H1 (cell line): ENCODE measurements at regions not wholly inside any gene's neighbourhood (a gene's known extent, or its start where the extent isn't known, plus 50 kb on each side); places are given as distances from the start of the nearest gene placed in this dataset.

ENCODE experiments used
- CTCF ChIA-PET: fragments of 300-600 bp; sonication (Branson Sonifier 250); formaldehyde crosslinking; loops from one replicate; lab custom pipeline; 2021; ENCODE audit not compliant: partially characterized antibody; lab: Charles Lee
- POLR2A ChIA-PET: fragments of 300-600 bp; sonication (Branson Sonifier 250); formaldehyde crosslinking; loops from one replicate; lab custom pipeline; 2021; ENCODE audit warnings: inconsistent platforms; ENCODE audit not compliant: partially characterized antibody; lab: Charles Lee
- DNase-seq, 2 experiments: peaks; one replicate each; pipeline versions ENCODE4 v3.0.0 to v3.0.0-alpha.2; 2010 to 2022; ENCODE audit warnings: low spot score in 2 of 2, low read depth in 1 of 2, mixed read lengths in 1 of 2
- FAIRE-seq: peaks from 2 replicates; lab custom pipeline; 2011; peaks lifted over from hg19 to GRCh38; lab: Jason Lieb, UNC
- H2AFZ ChIP-seq: 2 replicates; pipeline ENCODE4 v1.8.1; 2012; ENCODE audit warnings: low read length, inconsistent platforms
- H2AK5ac ChIP-seq: 2 replicates; pipeline ENCODE4 v1.6.1; 2013; ENCODE audit warnings: low read depth, low read length
- H2BK120ac ChIP-seq: replicated peaks from 2 replicates; pipeline ENCODE3; 2013; ENCODE audit warnings: low read depth, low read length, inconsistent platforms
- H2BK12ac ChIP-seq: 2 replicates; pipeline ENCODE4 v1.6.1; 2013; ENCODE audit warnings: low read depth, low read length
- H2BK15ac ChIP-seq: 2 replicates; pipeline ENCODE4 v1.6.1; 2013; ENCODE audit warnings: low read length
- H2BK20ac ChIP-seq: 2 replicates; pipeline ENCODE4 v1.6.1; 2013; ENCODE audit warnings: low read length
- H2BK5ac ChIP-seq: 2 replicates; pipeline ENCODE4 v1.6.1; 2013; ENCODE audit warnings: low read depth, low read length
- H3K14ac ChIP-seq: 2 replicates; pipeline ENCODE4 v1.6.1; 2013; ENCODE audit warnings: inconsistent platforms; ENCODE audit not compliant: insufficient read length
- H3K18ac ChIP-seq: 2 replicates; pipeline ENCODE4 v1.6.1; 2013; ENCODE audit warnings: low read length; ENCODE audit errors: extremely low read depth
- H3K23ac ChIP-seq: 2 replicates; pipeline ENCODE4 v1.6.1; 2013; ENCODE audit warnings: inconsistent platforms; ENCODE audit not compliant: insufficient read length
- H3K23me2 ChIP-seq: 2 replicates; pipeline ENCODE4 v1.6.1; 2013; ENCODE audit warnings: low read depth, low read length
- H3K27ac ChIP-seq: 2 replicates; pipeline ENCODE4 v1.6.1; 2011; ENCODE audit warnings: low read depth, low read length, inconsistent platforms
- H3K27me3 ChIP-seq, 4 experiments: replicated peaks in 1 of 4; 1 replicate in 1 of 4; 2 replicates in 3 of 4; pipeline versions ENCODE4 v1.6.1 to v1.8.1; 2011 to 2013; ENCODE audit warnings: low read length in 3 of 4, mild to moderate bottlenecking in 3 of 4, inconsistent platforms in 2 of 4, mixed read lengths in 2 of 4, moderate library complexity in 1 of 4; ENCODE audit not compliant: control insufficient read depth in 3 of 4, insufficient read depth in 3 of 4; ENCODE audit errors: extremely low read depth in 1 of 4
- H3K36me3 ChIP-seq, 4 experiments: 2 replicates each; pipeline versions ENCODE4 v1.6.1 to v1.8.1; 2011 to 2013; ENCODE audit warnings: mild to moderate bottlenecking in 4 of 4, low read length in 3 of 4, moderate library complexity in 2 of 4, control low read depth in 1 of 4, inconsistent platforms in 1 of 4; ENCODE audit not compliant: insufficient read depth in 4 of 4, control insufficient read depth in 2 of 4
- H3K4ac ChIP-seq: replicated peaks from 2 replicates; pipeline ENCODE3; 2013; ENCODE audit warnings: low read length, low read depth, mixed read lengths, inconsistent platforms; ENCODE audit not compliant: insufficient read length
- H3K4me1 ChIP-seq, 4 experiments: replicated peaks in 1 of 4; 1 replicate in 1 of 4; 2 replicates in 3 of 4; pipeline versions ENCODE4 v1.6.1 to v1.8.1; 2011 to 2013; ENCODE audit warnings: low read length in 3 of 4, inconsistent platforms in 2 of 4, mixed read lengths in 1 of 4; ENCODE audit not compliant: insufficient read depth in 4 of 4, control insufficient read depth in 3 of 4
- H3K4me2 ChIP-seq, 2 experiments: 2 replicates each; pipeline versions ENCODE4 v1.6.1 to v1.8.1; 2011 to 2013; ENCODE audit warnings: low read depth in 2 of 2, low read length in 2 of 2, control low read depth in 1 of 2, inconsistent platforms in 1 of 2, mild to moderate bottlenecking in 1 of 2; ENCODE audit not compliant: insufficient read depth in 1 of 2
- H3K4me3 ChIP-seq, 4 experiments: fragments of 200-600, 300-600 bp in 1 of 4; sonication (generic), shearing (Covaris generic), sonication (Bioruptor Twin) in 1 of 4; 2 replicates each; pipeline versions ENCODE4 v1.5.1 to v1.8.1; 2011 to 2016; ENCODE audit warnings: low read length in 4 of 4, low read depth in 3 of 4, control low read depth in 2 of 4, inconsistent platforms in 2 of 4, mild to moderate bottlenecking in 2 of 4, mixed read lengths in 1 of 4, moderate library complexity in 1 of 4; ENCODE audit not compliant: insufficient read depth in 2 of 4; ENCODE audit errors: extremely low read depth in 1 of 4
- H3K56ac ChIP-seq: replicated peaks from 2 replicates; pipeline ENCODE3; 2013; ENCODE audit warnings: low read depth, mild to moderate bottlenecking, mixed read lengths, low read length, inconsistent platforms; ENCODE audit not compliant: insufficient read length
- H3K79me1 ChIP-seq: 2 replicates; pipeline ENCODE4 v1.6.1; 2013; ENCODE audit warnings: low read depth, low read length, control low read depth
- H3K79me2 ChIP-seq, 2 experiments: 2 replicates each; pipeline versions ENCODE4 v1.6.1 to v1.8.1; 2012 to 2013; ENCODE audit warnings: low read length in 2 of 2, mild to moderate bottlenecking in 2 of 2, inconsistent platforms in 1 of 2; ENCODE audit not compliant: insufficient read depth in 2 of 2, control insufficient read depth in 1 of 2
- H3K9ac ChIP-seq, 4 experiments: replicated peaks in 1 of 4; 1 replicate in 1 of 4; 2 replicates in 3 of 4; pipeline versions ENCODE4 v1.6.1 to v1.8.1; 2011 to 2013; ENCODE audit warnings: low read depth in 3 of 4, low read length in 3 of 4, control low read depth in 2 of 4, mild to moderate bottlenecking in 2 of 4, moderate library complexity in 2 of 4, inconsistent platforms in 1 of 4; ENCODE audit errors: extremely low read depth in 1 of 4
- H3K9me3 ChIP-seq, 2 experiments: 2 replicates each; pipeline versions ENCODE4 v1.6.1 to v1.8.1; 2012 to 2013; ENCODE audit warnings: mild to moderate bottlenecking in 2 of 2, moderate library complexity in 2 of 2, control low read depth in 1 of 2, inconsistent platforms in 1 of 2, low read depth in 1 of 2, low read length in 1 of 2, mixed read lengths in 1 of 2; ENCODE audit not compliant: insufficient read depth in 2 of 2
- H4K20me1 ChIP-seq, 2 experiments: replicated peaks in 1 of 2; 2 replicates each; pipeline versions ENCODE3 to v1.8.1; 2011 to 2013; ENCODE audit warnings: inconsistent platforms in 2 of 2, low read length in 2 of 2, mild to moderate bottlenecking in 1 of 2; ENCODE audit not compliant: insufficient read depth in 2 of 2, control insufficient read depth in 1 of 2
- H4K5ac ChIP-seq: 2 replicates; pipeline ENCODE4 v1.6.1; 2013; ENCODE audit warnings: low read length, low read depth, mixed read lengths, inconsistent platforms; ENCODE audit not compliant: insufficient read length
- H4K8ac ChIP-seq: 2 replicates; pipeline ENCODE4 v1.8.0; 2013; ENCODE audit warnings: mild to moderate bottlenecking, moderate library complexity, low read length, inconsistent platforms; ENCODE audit not compliant: insufficient read depth; ENCODE audit errors: extremely low read depth
- H4K91ac ChIP-seq: replicated peaks from 2 replicates; pipeline ENCODE3; 2013; ENCODE audit warnings: low read length, mixed read lengths, inconsistent platforms; ENCODE audit not compliant: insufficient read length
- CBX8 ChIP-seq: fragments of 300-800, 300-1000 bp; sonication (generic); IDR thresholded peaks from 2 replicates; pipeline ENCODE4 v1.7.1; 2016; ENCODE audit warnings: low read depth, low read length, borderline replicate concordance
- CEBPB ChIP-seq: IDR thresholded peaks from 2 replicates; pipeline ENCODE4 v1.6.1; 2012; ENCODE audit warnings: low read depth, low read length
- EP300 ChIP-seq, 2 experiments: IDR thresholded peaks; 1 replicate in 1 of 2; 2 replicates in 1 of 2; pipeline ENCODE4 v1.6.1; 2011 to 2012; ENCODE audit warnings: low read depth in 2 of 2, low read length in 2 of 2, mild to moderate bottlenecking in 2 of 2, borderline replicate concordance in 1 of 2, inconsistent platforms in 1 of 2, moderate library complexity in 1 of 2
- POLR2AphosphoS5 ChIP-seq: IDR thresholded peaks from 2 replicates; pipeline ENCODE4 v1.6.1; 2011; ENCODE audit warnings: low read depth, low read length
- RNF2 ChIP-seq: fragments of 200-900, 300-1000 bp; sonication (generic); IDR thresholded peaks from 2 replicates; pipeline ENCODE4 v1.7.1; 2016; ENCODE audit warnings: borderline replicate concordance, low read depth, mild to moderate bottlenecking, antibody characterized with exemption, low read length; ENCODE audit not compliant: poor library complexity, severe bottlenecking; ENCODE audit errors: missing control alignments
- SP2 ChIP-seq: IDR thresholded peaks from 2 replicates; pipeline ENCODE4 v1.6.1; 2012; ENCODE audit warnings: mild to moderate bottlenecking, low read length, inconsistent platforms
- TCF12 ChIP-seq: IDR thresholded peaks from 2 replicates; pipeline ENCODE4 v1.6.1; 2011; ENCODE audit warnings: low read depth, mild to moderate bottlenecking, low read length
- USF2 ChIP-seq: IDR thresholded peaks from 2 replicates; pipeline ENCODE4 v1.6.1; 2011; ENCODE audit warnings: low read length, improper control_type of control experiment
- WGBS, 2 experiments: shearing (Covaris generic) in 1 of 2; methylation state at CpG; one replicate each; pipeline versions ENCODE4 v1.1.6 to v1.1.7; 2013 to 2015; ENCODE audit warnings: low lambda C conversion rate in 2 of 2, mixed read lengths in 2 of 2, inconsistent platforms in 1 of 2, low coverage in 1 of 2, missing lambda C conversion rate in 1 of 2; ENCODE audit not compliant: insufficient replicate concordance in 2 of 2, insufficient coverage in 1 of 2, insufficient read length in 1 of 2; ENCODE audit errors: extremely low coverage in 1 of 2, missing lambda C conversion rate in 1 of 2; 5-methylcytosine and 5-hydroxymethylcytosine counted together

DNA sequence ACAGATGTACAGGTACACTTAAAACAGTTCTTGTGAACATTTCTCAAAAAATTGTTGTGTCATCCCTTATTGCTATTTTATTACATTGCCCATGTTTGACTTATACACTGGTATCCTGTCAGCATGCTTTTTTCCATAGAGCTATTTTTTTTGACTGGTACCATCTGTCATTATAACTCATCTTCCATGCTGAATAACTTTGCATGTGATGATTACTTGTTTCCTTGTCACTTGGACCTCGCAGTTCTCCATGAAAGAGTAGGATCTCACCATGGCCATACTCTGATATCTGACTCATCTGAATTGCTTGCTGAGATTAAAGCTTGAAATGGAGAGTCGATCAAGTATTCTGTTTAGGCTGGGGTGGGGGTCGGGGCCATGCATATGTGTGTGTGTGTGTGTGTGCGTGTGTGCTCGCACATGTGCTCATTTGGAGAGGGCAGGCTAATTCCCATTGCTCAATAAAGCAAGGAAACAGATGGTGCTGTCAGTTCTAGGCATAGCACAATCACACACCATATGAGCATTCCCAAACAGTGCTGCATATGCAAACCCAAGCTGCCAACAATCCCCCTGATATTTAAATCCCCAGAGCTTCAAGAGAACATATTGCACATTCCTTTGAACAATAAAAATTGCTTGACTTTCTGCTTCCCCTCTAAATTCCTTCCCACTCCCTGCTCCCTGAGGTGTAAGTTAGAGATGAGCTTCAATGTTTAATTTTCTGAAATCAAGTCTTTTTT, 62.9 kb downstream of the NHLRC3 start:
- Histone ChIP-seq H3K4me2 (no peak overlapping the region), H2AK5ac (no peak overlapping the region), H3K79me2 (no peaks in the 10 kb centered on the region), H3K4me1 (peaks cover 0 to 2% (median 0%) of the 10 kb centered on the region in 4 experiments; a peak in 1 of 7 replicates), H2BK15ac (no peak overlapping the region), H3K27ac (no peak overlapping the region), H4K20me1 (no peaks in the 10 kb centered on the region), H3K23ac (no peak overlapping the region), H3K18ac (no peak overlapping the region), H2BK12ac (no peak overlapping the region), H3K4me3 (no peak overlapping the region), H3K14ac (no peak overlapping the region), H2BK20ac (no peak overlapping the region), H3K79me1 (no peaks in the 10 kb centered on the region), H3K9ac (no peak overlapping the region), H4K91ac (no peak overlapping the region), H3K27me3 (no peaks in the 10 kb centered on the region; a peak in 2 of 7 replicates), H4K8ac (no peak overlapping the region), H3K56ac (no peak overlapping the region), H2BK5ac (no peak overlapping the region), H2AFZ (no peak overlapping the region), H3K4ac (no peak overlapping the region), H3K36me3 (no peaks in the 10 kb centered on the region), H2BK120ac (no peak overlapping the region), H3K23me2 (no peaks in the 10 kb centered on the region), H4K5ac (no peak overlapping the region), H3K9me3 (no peaks in the 10 kb centered on the region)
- ChIA-PET POLR2A (no interaction called here), CTCF (interaction anchor here (0.8 to 1.3 kb wide), 4 partner anchors 108 to 511 kb away, joined by 3 to 4 read pairs (median 4); no protein-coding TSS in a partner anchor)
- 69% methylated on average over 5 of the region's 5 CpGs; no CpG with 5 or more reads in 1 of the 2 experiments for WGBS, 2 experiments
- no peak for FAIRE-seq
- DNase-seq: no peak
- no peak for TF ChIP-seq RNF2
- TF ChIP-seq CBX8: no peak
- no peak for TF ChIP-seq SP2
- no peak for TF ChIP-seq POLR2AphosphoS5
- no peak for TF ChIP-seq CEBPB
- no peak for TF ChIP-seq TCF12
- no peak for TF ChIP-seq EP300 (IDR thresholded peaks at IDR 0.05; ENCODE audit: borderline replicate concordance in 1 of 2, low read depth in 2 of 2, low read length in 2 of 2)
- no peak for TF ChIP-seq USF2
